Mesenchymal stem cell (in vitro differentiated cells and primary cell): ENCODE measurements at regions not wholly inside any gene's neighbourhood (a gene's known extent, or its start where the extent isn't known, plus 50 kb on each side); places are given as distances from the start of the nearest gene placed in this dataset.

Experiments
- DNase-seq: peaks from one replicate; pipeline ENCODE4 v3.0.0-alpha.2; 2013
- H2AFZ ChIP-seq: one replicate; pipeline ENCODE4 v1.6.1; 2013; ENCODE audit warnings: low read depth, mild to moderate bottlenecking, control low read depth, inconsistent platforms, low read length, moderate library complexity
- H2AK5ac ChIP-seq: 2 replicates; pipeline ENCODE4 v1.6.1; 2013; ENCODE audit warnings: low read length, moderate library complexity, mild to moderate bottlenecking, inconsistent platforms; ENCODE audit not compliant: severe bottlenecking
- H2BK120ac ChIP-seq: one replicate; pipeline ENCODE4 v1.6.1; 2013; ENCODE audit warnings: low read depth, mild to moderate bottlenecking, inconsistent platforms, low read length, moderate library complexity
- H2BK12ac ChIP-seq, 2 experiments: one replicate each; pipeline ENCODE4 v1.6.1; 2013; ENCODE audit warnings: inconsistent platforms in 2 of 2, low read length in 2 of 2, mild to moderate bottlenecking in 2 of 2, moderate library complexity in 2 of 2, control low read depth in 1 of 2
- H2BK15ac ChIP-seq: one replicate; pipeline ENCODE4 v1.6.1; 2013; ENCODE audit warnings: mild to moderate bottlenecking, low read depth, inconsistent platforms; ENCODE audit not compliant: poor library complexity, severe bottlenecking
- H2BK5ac ChIP-seq: 2 replicates; pipeline ENCODE4 v1.6.1; 2013; ENCODE audit warnings: low read depth, mild to moderate bottlenecking, low read length, control low read depth, inconsistent platforms; ENCODE audit not compliant: poor library complexity, severe bottlenecking
- H3K14ac ChIP-seq, 2 experiments: one replicate each; pipeline ENCODE4 v1.6.1; 2013; ENCODE audit warnings: inconsistent platforms in 2 of 2, low read length in 2 of 2, control low read depth in 1 of 2, mild to moderate bottlenecking in 1 of 2, moderate library complexity in 1 of 2
- H3K18ac ChIP-seq, 2 experiments: one replicate each; pipeline ENCODE4 v1.6.1; 2013; ENCODE audit warnings: inconsistent platforms in 2 of 2, low read length in 2 of 2, control low read depth in 1 of 2, low read depth in 1 of 2, mild to moderate bottlenecking in 1 of 2
- H3K23ac ChIP-seq, 2 experiments: one replicate each; pipeline ENCODE4 v1.6.1; 2013; ENCODE audit warnings: inconsistent platforms in 2 of 2, low read length in 2 of 2, mild to moderate bottlenecking in 2 of 2, moderate library complexity in 2 of 2, control low read depth in 1 of 2
- H3K27ac ChIP-seq: 2 replicates; pipeline ENCODE4 v1.5.1; 2013; ENCODE audit warnings: mild to moderate bottlenecking, moderate library complexity, low read length, control low read depth, inconsistent platforms; ENCODE audit not compliant: poor library complexity, severe bottlenecking
- H3K27me3 ChIP-seq, 2 experiments: 2 replicates each; pipeline versions ENCODE4 v1.6.1 to v1.7.0; 2013; ENCODE audit warnings: low read length in 2 of 2, mild to moderate bottlenecking in 2 of 2, moderate library complexity in 2 of 2, control low read depth in 1 of 2, inconsistent platforms in 1 of 2; ENCODE audit not compliant: control insufficient read depth in 1 of 2, insufficient read depth in 1 of 2
- H3K36me3 ChIP-seq, 2 experiments: 2 replicates each; pipeline versions ENCODE4 v1.6.1 to v1.7.0; 2013; ENCODE audit warnings: low read length in 2 of 2, control low read depth in 1 of 2, inconsistent platforms in 1 of 2, low read depth in 1 of 2, mild to moderate bottlenecking in 1 of 2; ENCODE audit not compliant: insufficient read depth in 2 of 2, control insufficient read depth in 1 of 2
- H3K4ac ChIP-seq, 2 experiments: one replicate each; pipeline ENCODE4 v1.6.1; 2013; ENCODE audit warnings: inconsistent platforms in 2 of 2, low read length in 2 of 2, mild to moderate bottlenecking in 2 of 2, moderate library complexity in 2 of 2, control low read depth in 1 of 2, low read depth in 1 of 2
- H3K4me1 ChIP-seq: 2 replicates; pipeline ENCODE4 v1.6.1; 2013; ENCODE audit warnings: low read depth, low read length, control low read depth; ENCODE audit not compliant: control insufficient read depth, insufficient read depth
- H3K4me2 ChIP-seq: 2 replicates; pipeline ENCODE4 v1.6.1; 2013; ENCODE audit warnings: low read length, mild to moderate bottlenecking, inconsistent platforms; ENCODE audit not compliant: poor library complexity, severe bottlenecking
- H3K4me3 ChIP-seq, 2 experiments: 2 replicates each; pipeline versions ENCODE4 v1.5.1 to v1.7.0; 2013; ENCODE audit warnings: low read length in 2 of 2, mild to moderate bottlenecking in 2 of 2, control low read depth in 1 of 2, low read depth in 1 of 2; ENCODE audit not compliant: insufficient read depth in 1 of 2
- H3K79me1 ChIP-seq: replicated peaks from 2 replicates; pipeline ENCODE4 v1.6.1; 2013; ENCODE audit warnings: mild to moderate bottlenecking, control low read depth, low read length, inconsistent platforms; ENCODE audit not compliant: poor library complexity, severe bottlenecking
- H3K9ac ChIP-seq: 2 replicates; pipeline ENCODE4 v1.7.0; 2013; ENCODE audit warnings: mild to moderate bottlenecking, low read length, moderate library complexity
- H3K9me3 ChIP-seq: 2 replicates; pipeline ENCODE4 v1.7.0; 2013; ENCODE audit warnings: mild to moderate bottlenecking, low read length; ENCODE audit not compliant: control insufficient read depth
- H4K8ac ChIP-seq: one replicate; pipeline ENCODE4 v1.6.1; 2013; ENCODE audit warnings: inconsistent platforms, mild to moderate bottlenecking, low read length, moderate library complexity
- H4K91ac ChIP-seq: one replicate; pipeline ENCODE4 v1.6.1; 2013; ENCODE audit warnings: mild to moderate bottlenecking, low read length, inconsistent platforms
- WGBS: methylation state at CpG from one replicate; pipeline ENCODE4 v1.1.7; 2013; ENCODE audit warnings: mixed read lengths; 5-methylcytosine and 5-hydroxymethylcytosine counted together

- H2AFZ ChIP-seq: no peak overlapping the region
- peak overlapping the region; percentile 25 for H2AK5ac ChIP-seq
- H3K18ac ChIP-seq: peak overlapping the region in 1 of 2 experiments; percentile 79
- H2BK5ac ChIP-seq: peak overlapping the region; percentile 54
- peak overlapping the region in 1 of 2 experiments; percentile 84 for H2BK12ac ChIP-seq
- no peaks in the 10 kb centered on the region for H3K27me3 ChIP-seq
- no peaks in the 10 kb centered on the region for H3K9me3 ChIP-seq
- no peaks in the 10 kb centered on the region for H3K79me1 ChIP-seq
- no peak overlapping the region for H2BK120ac ChIP-seq
- no peak overlapping the region for H3K9ac ChIP-seq
- no peak overlapping the region for H2BK15ac ChIP-seq
- H3K4me1 ChIP-seq: peaks cover 9% of the 10 kb centered on the region
- DNase-seq: no peak
- no peak overlapping the region for H3K23ac ChIP-seq
- WGBS: 51% methylated on average over 1 of the region's 1 CpG
- no peak overlapping the region for H3K4me3 ChIP-seq
- H3K27ac ChIP-seq: peak overlapping the region; percentile 70
- H3K36me3 ChIP-seq: no peaks in the 10 kb centered on the region
- H3K4ac ChIP-seq: no peak overlapping the region
- H4K8ac ChIP-seq: no peak overlapping the region
- no peak overlapping the region for H3K14ac ChIP-seq
- H4K91ac ChIP-seq: no peak overlapping the region
- H3K4me2 ChIP-seq: no peak overlapping the region
Measured at GRCh38 chr13:90444232-90444631, 903.3 kb upstream of the MIR17HG start.

GRCh38 chr13:90445179-90445578 lies 902.3 kb upstream of the MIR17HG start:
- H3K4me3 ChIP-seq: no peak overlapping the region
- 0% methylated on average over 1 of the region's 2 CpGs for WGBS
- peaks cover 9% of the 10 kb centered on the region for H3K4me1 ChIP-seq
- no peak overlapping the region for H3K9ac ChIP-seq
- no peak overlapping the region for H3K14ac ChIP-seq
- peak; percentile 68 for DNase-seq
- H2BK120ac ChIP-seq: no peak overlapping the region
- no peak overlapping the region for H3K4ac ChIP-seq
- no peak overlapping the region for H2BK12ac ChIP-seq
- H2BK5ac ChIP-seq: no peak overlapping the region
- no peaks in the 10 kb centered on the region for H3K9me3 ChIP-seq
- H3K79me1 ChIP-seq: no peaks in the 10 kb centered on the region
- no peak overlapping the region for H2BK15ac ChIP-seq
- no peak overlapping the region for H4K8ac ChIP-seq
- H3K4me2 ChIP-seq: no peak overlapping the region
- no peak overlapping the region for H2AK5ac ChIP-seq
- peak overlapping the region; percentile 95 for H3K27ac ChIP-seq
- no peaks in the 10 kb centered on the region for H3K36me3 ChIP-seq
- H3K27me3 ChIP-seq: no peaks in the 10 kb centered on the region
- no peak overlapping the region for H3K23ac ChIP-seq
- no peak overlapping the region for H2AFZ ChIP-seq
- H4K91ac ChIP-seq: no peak overlapping the region
- H3K18ac ChIP-seq: no peak overlapping the region

- H3K27me3 ChIP-seq: no peaks in the 10 kb centered on the region
- H4K8ac ChIP-seq: peak overlapping the region; percentile 47
- peak overlapping the region; percentile 100 for H2AK5ac ChIP-seq
- no peak overlapping the region for H3K9ac ChIP-seq
- WGBS: 100% methylated on average over 2 of the region's 2 CpGs
- no peak overlapping the region for H3K14ac ChIP-seq
- peak overlapping the region in 1 of 2 experiments; percentile 89 for H3K23ac ChIP-seq
- peak overlapping the region; percentile 15 for H2BK5ac ChIP-seq
- peak overlapping the region; percentile 65 for H3K27ac ChIP-seq
- H3K4me1 ChIP-seq: peaks cover 9% of the 10 kb centered on the region
- peak overlapping the region; percentile 29 to 96 for H2BK12ac ChIP-seq
- no peak overlapping the region for H2BK120ac ChIP-seq
- H2AFZ ChIP-seq: no peak overlapping the region
- H3K4ac ChIP-seq: peak overlapping the region in 1 of 2 experiments; percentile 68
- peak overlapping the region; percentile 3 to 91 for H3K18ac ChIP-seq
- H3K79me1 ChIP-seq: no peaks in the 10 kb centered on the region
- H3K36me3 ChIP-seq: no peaks in the 10 kb centered on the region
- H3K9me3 ChIP-seq: no peaks in the 10 kb centered on the region
- H3K4me3 ChIP-seq: no peak overlapping the region
- H4K91ac ChIP-seq: peak overlapping the region; percentile 87
- H3K4me2 ChIP-seq: no peak overlapping the region
- no peak for DNase-seq
- no peak overlapping the region for H2BK15ac ChIP-seq
Measured at GRCh38 chr13:90447034-90447733, 900.3 kb upstream of the MIR17HG start.

GRCh38 chr13:90447734-90448101 lies 899.8 kb upstream of the MIR17HG start:
- Histone ChIP-seq H3K27me3 (no peaks in the 10 kb centered on the region), H4K91ac (no peak overlapping the region), H3K4me2 (no peak overlapping the region), H3K23ac (no peak overlapping the region), H3K18ac (no peak overlapping the region), H2BK120ac (no peak overlapping the region), H3K4me3 (no peak overlapping the region), H3K14ac (no peak overlapping the region), H2BK5ac (no peak overlapping the region), H3K9me3 (no peaks in the 10 kb centered on the region), H2BK15ac (no peak overlapping the region), H3K4ac (no peak overlapping the region), H2BK12ac (no peak overlapping the region), H2AFZ (no peak overlapping the region), H3K36me3 (no peaks in the 10 kb centered on the region), H3K79me1 (no peaks in the 10 kb centered on the region), H3K4me1 (peaks cover 9% of the 10 kb centered on the region), H2AK5ac (no peak overlapping the region), H4K8ac (no peak overlapping the region), H3K9ac (no peak overlapping the region), H3K27ac (peak overlapping the region; percentile 58)
- peak; percentile 52 for DNase-seq
